ENCODE measurements at regions not wholly inside any gene's neighbourhood (a gene's known extent, or its start where the extent isn't known, plus 50 kb on each side); places are given as distances from the start of the nearest gene placed in this dataset.

DNA sequence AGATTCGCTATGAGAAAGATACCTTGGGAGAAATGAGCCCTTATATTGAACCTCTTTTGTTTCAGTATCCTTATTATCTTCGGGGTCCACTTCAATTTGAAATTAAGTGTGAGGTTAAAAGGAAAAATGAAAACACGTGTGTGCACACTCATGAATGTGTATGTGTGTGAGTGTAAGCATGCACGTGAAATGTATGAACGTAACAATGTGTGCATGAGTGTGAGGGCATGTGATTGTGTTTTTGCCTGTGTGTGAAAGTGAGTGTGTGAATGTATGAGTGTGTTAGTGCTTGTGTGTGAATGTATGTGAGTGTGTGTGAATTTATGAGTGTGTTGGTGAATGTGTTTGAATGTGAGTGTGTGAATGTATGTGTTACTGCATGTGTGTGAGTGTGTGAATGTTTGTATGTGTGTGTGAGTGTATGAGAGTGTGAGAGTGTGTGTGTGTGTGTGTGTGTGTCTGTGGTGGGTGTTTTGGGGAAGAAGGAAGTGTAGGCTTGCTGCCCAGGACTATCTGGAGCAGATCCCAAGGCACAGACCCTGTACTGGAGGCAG is 224.0 kb upstream of the CDH13 start:
- DNase-seq: no peak

DNA sequence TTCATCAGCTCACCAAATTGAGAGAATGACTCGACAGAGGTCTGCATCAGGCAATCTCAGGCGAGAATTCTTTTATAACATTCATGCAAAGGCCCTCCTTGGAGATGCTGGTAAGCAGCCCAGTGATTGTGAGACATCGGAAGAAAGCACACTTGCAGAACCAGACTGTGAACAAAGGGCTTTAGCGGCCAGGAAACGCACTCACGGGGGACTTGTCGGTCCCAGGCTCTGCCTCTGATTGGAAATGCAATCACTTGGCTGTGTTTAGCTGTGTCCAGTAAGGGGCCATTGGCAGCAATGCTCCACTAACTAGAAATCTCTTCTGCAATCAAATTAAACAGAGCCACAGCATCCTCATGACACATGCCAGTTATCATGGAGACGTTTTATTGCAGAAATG is 226.7 kb upstream of the CDH13 start:
- no peak for DNase-seq

DNA sequence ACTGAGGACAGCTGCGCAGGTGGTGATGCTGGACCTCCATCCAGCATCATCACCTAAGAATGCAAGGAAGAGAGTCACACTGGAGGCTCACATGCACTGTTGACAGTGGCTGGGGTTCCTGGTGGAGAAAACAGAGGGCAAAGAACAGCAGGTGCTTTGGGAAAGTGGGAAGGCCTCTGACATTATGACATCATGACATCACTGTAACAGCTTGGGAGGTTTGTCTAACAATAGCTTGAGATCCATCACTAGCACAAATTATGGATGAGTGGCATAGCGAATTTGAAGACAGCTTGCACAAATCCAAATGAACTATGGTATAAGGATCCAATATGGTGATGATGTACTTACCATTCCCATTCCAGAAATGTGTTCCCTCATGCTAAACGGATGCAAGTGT is 226.5 kb upstream of the MPHOSPH6 start:
- no peak for DNase-seq

DNA sequence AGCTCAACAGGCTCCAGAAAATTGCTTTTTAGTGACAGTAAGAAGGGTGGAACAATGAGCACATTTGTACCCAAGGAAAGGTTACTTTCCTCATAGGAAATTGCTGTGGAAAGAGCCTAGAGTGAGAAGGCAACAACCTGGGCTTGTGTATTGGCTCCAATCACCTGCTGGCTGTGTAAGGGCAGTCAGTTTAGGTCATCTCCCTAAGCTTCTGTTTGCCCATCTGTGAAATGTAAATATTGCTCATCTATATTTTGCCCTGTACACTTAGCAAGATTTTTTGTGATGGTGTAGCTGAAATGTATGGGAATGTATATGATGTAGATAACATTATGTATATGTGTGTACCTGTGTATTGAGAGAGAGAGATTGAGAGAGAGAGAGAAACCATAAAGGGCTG is 225.2 kb upstream of the MPHOSPH6 start:
- no peak for DNase-seq

- no peak for DNase-seq
Observed at GRCh38 chr16:82391690-82392089, 221.7 kb upstream of the MPHOSPH6 start.

- no peak for DNase-seq
Observed at GRCh38 chr16:82389956-82390650, 220.1 kb upstream of the MPHOSPH6 start.

- DNase-seq: no peak
Observed at GRCh38 chr16:82386761-82387160, 216.7 kb upstream of the MPHOSPH6 start.

- DNase-seq: no peak
Observed at GRCh38 chr16:82384949-82385348, 214.9 kb upstream of the MPHOSPH6 start.

- no peak for DNase-seq
Observed at GRCh38 chr16:82384017-82384416, 214.0 kb upstream of the MPHOSPH6 start.

DNA sequence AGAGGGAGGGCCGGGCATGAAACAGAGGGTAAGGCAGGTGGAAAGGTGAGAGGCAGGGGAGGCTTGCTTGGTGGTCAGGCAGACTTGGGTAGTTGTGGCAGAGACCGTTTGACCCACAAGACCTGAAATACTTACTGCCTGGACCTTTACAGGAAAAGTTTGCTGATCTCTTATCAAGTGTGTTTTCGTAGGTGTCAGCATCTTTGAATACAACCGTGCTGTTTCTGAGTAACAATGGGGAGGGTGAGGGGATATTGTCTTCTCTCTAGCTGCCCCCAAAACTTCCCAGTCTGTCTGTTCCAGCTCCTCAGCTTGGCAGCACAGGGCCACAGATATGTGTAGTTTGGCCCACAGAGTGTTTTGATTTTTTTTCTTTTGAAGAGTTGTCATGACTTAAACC is 212.5 kb upstream of the MPHOSPH6 start:
- DNase-seq: no peak

DNA sequence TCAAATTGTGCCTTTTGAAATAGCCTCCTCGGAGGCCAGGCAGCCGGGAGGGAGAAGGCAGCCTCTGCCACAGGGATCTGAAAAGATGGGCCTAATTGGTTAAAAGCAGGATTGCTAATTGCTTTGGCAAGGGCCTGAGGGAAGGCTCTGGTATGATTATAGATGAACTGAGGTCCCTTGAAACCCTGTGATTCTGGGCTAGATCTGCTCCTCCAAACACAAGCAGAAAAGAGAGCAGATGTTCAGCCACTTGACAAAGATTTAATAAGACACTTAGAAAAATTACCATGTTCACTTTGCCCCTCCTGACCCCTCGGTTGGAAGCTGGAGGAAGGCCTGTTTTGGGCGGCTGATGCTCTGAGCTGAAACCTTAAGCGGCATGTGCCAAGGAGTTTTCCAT is 209.5 kb upstream of the MPHOSPH6 start:
- DNase-seq: no peak

- no peak for DNase-seq
Observed at GRCh38 chr16:82373976-82374375, 204.0 kb upstream of the MPHOSPH6 start.

DNA sequence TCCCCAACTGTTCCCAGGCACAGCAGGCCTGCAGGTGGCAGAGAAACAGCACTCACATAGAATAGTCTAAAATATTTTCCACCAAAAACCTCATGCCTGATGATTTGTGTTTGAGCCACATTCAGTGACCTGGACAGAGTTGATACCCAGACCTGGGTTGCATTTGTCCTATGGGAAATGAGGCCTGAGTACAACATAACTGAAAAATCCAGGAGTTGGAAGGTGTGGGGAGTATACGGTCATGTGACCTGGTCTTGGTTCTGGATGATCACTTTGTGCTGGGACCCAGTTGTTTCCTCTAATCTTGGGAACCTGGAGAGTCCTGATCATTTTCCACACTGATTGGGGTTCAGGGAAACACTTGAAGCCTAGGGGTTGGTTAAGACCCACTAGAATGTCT is 200.3 kb upstream of the MPHOSPH6 start:
- DNase-seq: no peak

- peak; percentile 3 for DNase-seq
Observed at GRCh38 chr16:82368041-82368440, 198.0 kb upstream of the MPHOSPH6 start.

- no peak for DNase-seq
Observed at GRCh38 chr16:82366462-82366861, 196.4 kb upstream of the MPHOSPH6 start.

DNA sequence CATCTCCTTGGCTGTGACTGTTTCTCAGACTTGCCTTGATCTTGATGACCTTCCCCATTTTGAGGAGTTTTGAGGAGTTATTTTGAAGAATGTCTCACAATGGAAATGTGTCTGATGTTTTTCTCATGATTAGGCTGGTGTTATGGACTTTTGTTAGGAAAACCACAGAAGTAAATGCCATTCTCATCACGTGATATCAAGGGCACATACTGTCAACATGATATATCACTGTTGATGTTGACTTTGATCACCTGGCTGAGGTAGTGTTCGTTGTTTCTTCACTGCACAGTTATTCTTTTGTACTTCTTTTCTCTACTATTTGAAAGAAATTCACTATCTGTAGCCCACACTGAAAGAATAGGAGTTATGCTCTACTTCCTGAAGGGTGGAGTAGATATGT is 194.7 kb upstream of the MPHOSPH6 start:
- no peak for DNase-seq

DNA sequence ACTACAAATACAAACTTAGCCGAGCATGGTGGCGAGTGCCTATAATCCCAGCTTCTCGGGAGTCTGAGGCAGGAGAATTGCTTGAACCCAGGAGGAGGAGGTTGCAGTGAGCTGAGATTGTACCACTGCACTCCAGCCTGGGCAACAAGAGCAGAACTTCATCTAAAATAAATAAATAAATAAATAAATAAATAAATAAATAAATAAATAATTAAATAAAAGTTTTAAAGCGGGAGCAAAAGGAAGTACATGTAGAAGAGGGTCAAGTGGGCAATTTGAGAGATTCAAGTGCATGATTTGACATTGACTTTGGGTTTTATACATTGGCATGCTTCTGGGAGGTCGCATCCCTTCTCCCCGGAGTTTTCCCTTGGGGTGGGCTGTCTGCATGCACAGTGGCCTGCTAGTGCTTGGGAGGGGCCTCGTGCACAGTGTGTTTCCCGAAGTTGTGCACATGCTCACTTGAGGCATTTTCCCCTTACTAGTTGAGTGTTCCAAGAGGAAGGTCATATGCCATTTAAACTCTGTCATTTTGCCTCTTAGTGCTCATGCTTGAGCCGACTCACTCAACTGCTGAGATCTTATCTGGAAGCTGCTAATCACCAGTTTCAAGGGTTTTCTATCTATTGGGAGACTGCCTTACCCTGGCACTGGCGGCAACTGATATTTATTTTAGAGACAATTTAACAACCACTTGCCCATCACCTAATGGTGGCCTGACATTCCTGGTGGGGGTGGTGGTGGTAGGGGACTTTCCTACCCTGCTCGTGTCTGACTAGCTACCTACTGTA is 193.2 kb upstream of the MPHOSPH6 start:
- no peak for DNase-seq

GRCh38 chr16:82361885-82362284 is 191.9 kb upstream of the MPHOSPH6 start:
- DNase-seq: no peak

GRCh38 chr16:82360024-82360783 is 190.2 kb upstream of the MPHOSPH6 start:
- DNase-seq: no peak

GRCh38 chr16:82358606-82359221 is 188.7 kb upstream of the MPHOSPH6 start:
- DNase-seq: no peak

DNA sequence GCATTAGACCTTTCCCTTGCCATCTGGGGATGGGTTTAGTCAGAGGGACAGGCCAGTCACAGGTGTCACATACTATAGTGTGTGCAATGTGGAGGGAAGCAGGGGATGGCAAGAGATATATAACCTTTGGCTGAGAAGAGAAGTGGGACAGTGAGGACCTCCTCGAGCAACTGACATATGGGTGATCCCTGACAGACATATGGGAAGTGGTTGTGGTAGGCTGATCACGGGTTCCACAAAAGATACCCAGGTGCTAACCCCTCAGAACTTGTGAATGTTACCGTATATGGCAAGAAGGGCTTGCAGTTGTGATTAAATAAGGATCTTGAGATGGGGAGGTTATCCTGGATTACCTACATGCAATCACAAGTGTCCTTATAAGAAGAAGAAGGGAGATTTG is 188.1 kb upstream of the MPHOSPH6 start:
- no peak for DNase-seq

DNA sequence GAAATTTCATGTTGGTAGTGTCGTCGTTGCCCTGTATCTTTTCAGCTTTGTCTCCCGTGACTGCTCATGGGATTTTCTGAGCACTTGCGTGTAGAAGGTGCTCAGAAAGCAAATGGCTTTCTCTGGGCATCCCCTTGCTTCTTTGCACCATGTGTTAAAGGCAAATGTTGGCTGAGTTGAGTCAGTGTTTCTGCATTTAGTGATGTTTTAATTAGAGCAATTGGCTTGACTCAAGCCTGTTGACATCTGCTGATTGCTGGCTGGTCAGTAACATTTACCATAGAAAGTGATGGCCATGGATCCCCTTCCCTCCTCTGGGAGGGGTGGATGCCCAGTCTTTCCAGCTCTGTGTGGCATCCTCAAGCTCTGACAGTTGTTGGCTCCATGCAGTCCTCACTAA is 187.2 kb upstream of the MPHOSPH6 start:
- no peak for DNase-seq

GRCh38 chr16:82350560-82350959 is 180.5 kb upstream of the MPHOSPH6 start:
- DNase-seq: no peak
